ENCODE measurements at regions not wholly inside any gene's neighbourhood (a gene's known extent, or its start where the extent isn't known, plus 50 kb on each side); places are given as distances from the start of the nearest gene placed in this dataset.

DNA sequence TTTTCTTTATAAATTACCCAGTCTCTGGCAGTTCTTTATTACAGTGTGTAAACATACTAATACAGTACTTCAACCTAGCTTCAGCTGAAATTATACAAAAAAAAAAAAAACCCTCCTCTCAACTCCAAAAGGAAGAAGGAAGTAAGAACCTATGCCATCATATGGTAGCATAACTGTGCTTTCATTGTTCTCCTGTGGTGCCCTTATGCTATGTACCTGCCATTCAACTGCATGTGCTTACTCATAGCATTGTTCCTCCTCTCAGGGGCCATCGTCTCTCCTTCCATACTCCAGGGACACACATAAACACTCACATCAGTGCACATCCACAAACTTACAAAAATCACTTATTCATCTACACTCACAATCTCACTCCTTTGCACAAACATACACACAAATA is 470.1 kb upstream of the HS3ST1 start:
- H3K27me3 ChIP-seq (ENCODE audit: control insufficient read depth in 5 of 5, insufficient read depth in 4 of 5, low read length in 5 of 5) = no peaks in the 10 kb centered on the region
- no peaks in the 10 kb centered on the region for H3K4me1 ChIP-seq (ENCODE audit: control insufficient read depth in 5 of 5, insufficient read depth in 5 of 5, low read length in 5 of 5)
- no peak overlapping the region for H3K4me3 ChIP-seq (ENCODE audit: low read depth in 1 of 5, low read length in 5 of 5)
- H3K27ac ChIP-seq (ENCODE audit: low read depth, low read length) = no peak overlapping the region
- H3K36me3 ChIP-seq (ENCODE audit: control insufficient read depth in 5 of 5, insufficient read depth in 5 of 5, low read length in 5 of 5) = no peaks in the 10 kb centered on the region
- peaks cover 0 to 4% (median 0%) of the 10 kb centered on the region in 5 donors for H3K9me3 ChIP-seq (ENCODE audit: control insufficient read depth in 5 of 5, low read length in 5 of 5)
- no peak overlapping the region for H3K9ac ChIP-seq (ENCODE audit: low read length in 5 of 5)

GRCh38 chr4:11895766-11896165 is 467.1 kb upstream of the HS3ST1 start:
- Histone ChIP-seq H3K9ac (ENCODE audit: low read length in 5 of 5) (no peak overlapping the region), H3K27me3 (ENCODE audit: control insufficient read depth in 5 of 5, insufficient read depth in 4 of 5, low read length in 5 of 5) (no peaks in the 10 kb centered on the region), H3K27ac (ENCODE audit: low read depth, low read length) (no peak overlapping the region), H3K36me3 (ENCODE audit: control insufficient read depth in 5 of 5, insufficient read depth in 5 of 5, low read length in 5 of 5) (no peaks in the 10 kb centered on the region), H3K9me3 (ENCODE audit: control insufficient read depth in 5 of 5, low read length in 5 of 5) (peaks cover 0 to 4% (median 0%) of the 10 kb centered on the region in 5 donors), H3K4me1 (ENCODE audit: control insufficient read depth in 5 of 5, insufficient read depth in 5 of 5, low read length in 5 of 5) (no peaks in the 10 kb centered on the region), H3K4me3 (ENCODE audit: low read depth in 1 of 5, low read length in 5 of 5) (no peak overlapping the region)

- H3K36me3 ChIP-seq (ENCODE audit: control insufficient read depth in 5 of 5, insufficient read depth in 5 of 5, low read length in 5 of 5) = no peaks in the 10 kb centered on the region
- no peak overlapping the region for H3K4me3 ChIP-seq (ENCODE audit: low read depth in 1 of 5, low read length in 5 of 5)
- no peak overlapping the region for H3K9ac ChIP-seq (ENCODE audit: low read length in 5 of 5)
- H3K27me3 ChIP-seq (ENCODE audit: control insufficient read depth in 5 of 5, insufficient read depth in 4 of 5, low read length in 5 of 5) = no peaks in the 10 kb centered on the region
- H3K4me1 ChIP-seq (ENCODE audit: control insufficient read depth in 5 of 5, insufficient read depth in 5 of 5, low read length in 5 of 5) = no peaks in the 10 kb centered on the region
- H3K27ac ChIP-seq (ENCODE audit: low read depth, low read length) = no peak overlapping the region
- peaks cover 0 to 4% (median 0%) of the 10 kb centered on the region in 5 donors for H3K9me3 ChIP-seq (ENCODE audit: control insufficient read depth in 5 of 5, low read length in 5 of 5)
These were observed 466.3 kb upstream of the HS3ST1 start for GRCh38 chr4:11894977-11895376.

DNA sequence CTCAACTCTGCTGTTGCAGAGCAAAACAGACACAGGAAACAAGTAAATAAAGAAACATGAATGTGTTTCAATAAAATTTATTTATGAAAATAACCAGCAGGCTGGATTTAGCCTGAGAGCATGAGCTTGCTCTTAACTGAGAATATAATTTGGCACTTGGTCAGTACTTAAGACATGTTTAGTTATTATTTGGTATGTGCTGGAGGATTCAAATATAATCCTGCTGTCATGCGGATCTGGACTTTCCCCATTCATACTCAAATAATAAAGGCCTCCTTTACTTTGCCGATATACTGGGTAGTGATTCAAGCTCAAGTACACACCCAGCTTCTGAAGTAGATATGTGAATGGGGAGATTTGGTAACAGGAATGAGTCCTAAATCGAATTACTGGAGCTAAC is 465.5 kb upstream of the HS3ST1 start:
- Histone ChIP-seq H3K9ac (ENCODE audit: low read length in 5 of 5) (no peak overlapping the region), H3K9me3 (ENCODE audit: control insufficient read depth in 5 of 5, low read length in 5 of 5) (peaks cover 0 to 4% (median 0%) of the 10 kb centered on the region in 5 donors), H3K4me3 (ENCODE audit: low read depth in 1 of 5, low read length in 5 of 5) (no peak overlapping the region), H3K27me3 (ENCODE audit: control insufficient read depth in 5 of 5, insufficient read depth in 4 of 5, low read length in 5 of 5) (no peaks in the 10 kb centered on the region), H3K4me1 (ENCODE audit: control insufficient read depth in 5 of 5, insufficient read depth in 5 of 5, low read length in 5 of 5) (no peaks in the 10 kb centered on the region), H3K36me3 (ENCODE audit: control insufficient read depth in 5 of 5, insufficient read depth in 5 of 5, low read length in 5 of 5) (no peaks in the 10 kb centered on the region), H3K27ac (ENCODE audit: low read depth, low read length) (no peak overlapping the region)

GRCh38 chr4:11889099-11889498 is 460.4 kb upstream of the HS3ST1 start:
- Histone ChIP-seq H3K4me3 (ENCODE audit: low read depth in 1 of 5, low read length in 5 of 5) (no peak overlapping the region), H3K36me3 (ENCODE audit: control insufficient read depth in 5 of 5, insufficient read depth in 5 of 5, low read length in 5 of 5) (no peaks in the 10 kb centered on the region), H3K4me1 (ENCODE audit: control insufficient read depth in 5 of 5, insufficient read depth in 5 of 5, low read length in 5 of 5) (no peaks in the 10 kb centered on the region), H3K9me3 (ENCODE audit: control insufficient read depth in 5 of 5, low read length in 5 of 5) (no peaks in the 10 kb centered on the region), H3K27me3 (ENCODE audit: control insufficient read depth in 5 of 5, insufficient read depth in 4 of 5, low read length in 5 of 5) (no peaks in the 10 kb centered on the region), H3K9ac (ENCODE audit: low read length in 5 of 5) (no peak overlapping the region), H3K27ac (ENCODE audit: low read depth, low read length) (no peak overlapping the region)

DNA sequence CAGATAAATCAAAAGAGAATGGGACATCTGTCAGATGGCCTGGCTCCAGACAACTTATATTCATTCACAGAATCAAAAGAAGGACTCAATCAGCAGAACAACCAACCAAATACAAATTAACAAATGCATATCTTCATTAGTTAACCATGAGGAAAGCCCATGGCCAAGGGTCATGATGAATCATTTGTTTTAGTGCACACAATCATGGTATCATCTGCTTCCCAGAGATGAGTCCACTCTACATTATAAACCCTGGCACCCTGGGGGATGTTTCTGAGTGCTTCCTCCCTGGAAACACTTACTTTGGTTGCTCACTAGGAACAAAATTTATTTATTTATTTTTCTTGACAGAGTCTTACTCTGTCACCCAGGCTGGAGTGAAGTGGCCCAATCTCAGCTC is 453.3 kb upstream of the HS3ST1 start:
- H3K27ac ChIP-seq (ENCODE audit: low read depth, low read length) = no peak overlapping the region
- no peak overlapping the region for H3K4me3 ChIP-seq (ENCODE audit: low read depth in 1 of 5, low read length in 5 of 5)
- H3K27me3 ChIP-seq (ENCODE audit: control insufficient read depth in 5 of 5, insufficient read depth in 4 of 5, low read length in 5 of 5) = no peaks in the 10 kb centered on the region
- no peaks in the 10 kb centered on the region for H3K4me1 ChIP-seq (ENCODE audit: control insufficient read depth in 5 of 5, insufficient read depth in 5 of 5, low read length in 5 of 5)
- H3K9me3 ChIP-seq (ENCODE audit: control insufficient read depth in 5 of 5, low read length in 5 of 5) = no peaks in the 10 kb centered on the region
- H3K9ac ChIP-seq (ENCODE audit: low read length in 5 of 5) = no peak overlapping the region
- H3K36me3 ChIP-seq (ENCODE audit: control insufficient read depth in 5 of 5, insufficient read depth in 5 of 5, low read length in 5 of 5) = no peaks in the 10 kb centered on the region

GRCh38 chr4:11881364-11881763 is 452.7 kb upstream of the HS3ST1 start:
- H3K36me3 ChIP-seq (ENCODE audit: control insufficient read depth in 5 of 5, insufficient read depth in 5 of 5, low read length in 5 of 5) = no peaks in the 10 kb centered on the region
- no peak overlapping the region for H3K4me3 ChIP-seq (ENCODE audit: low read depth in 1 of 5, low read length in 5 of 5)
- H3K9ac ChIP-seq (ENCODE audit: low read length in 5 of 5) = no peak overlapping the region
- H3K27ac ChIP-seq (ENCODE audit: low read depth, low read length) = no peak overlapping the region
- no peaks in the 10 kb centered on the region for H3K4me1 ChIP-seq (ENCODE audit: control insufficient read depth in 5 of 5, insufficient read depth in 5 of 5, low read length in 5 of 5)
- H3K9me3 ChIP-seq (ENCODE audit: control insufficient read depth in 5 of 5, low read length in 5 of 5) = peaks cover 0 to under 1% (median 0%) of the 10 kb centered on the region in 5 donors
- no peaks in the 10 kb centered on the region for H3K27me3 ChIP-seq (ENCODE audit: control insufficient read depth in 5 of 5, insufficient read depth in 4 of 5, low read length in 5 of 5)

GRCh38 chr4:11878241-11878640 is 449.5 kb upstream of the HS3ST1 start:
- H3K36me3 ChIP-seq (ENCODE audit: control insufficient read depth in 5 of 5, insufficient read depth in 5 of 5, low read length in 5 of 5) = no peaks in the 10 kb centered on the region
- no peak overlapping the region for H3K4me3 ChIP-seq (ENCODE audit: low read depth in 1 of 5, low read length in 5 of 5)
- H3K9me3 ChIP-seq (ENCODE audit: control insufficient read depth in 5 of 5, low read length in 5 of 5) = peaks cover 0 to 7% (median 0%) of the 10 kb centered on the region in 5 donors
- no peak overlapping the region for H3K9ac ChIP-seq (ENCODE audit: low read length in 5 of 5)
- no peaks in the 10 kb centered on the region for H3K4me1 ChIP-seq (ENCODE audit: control insufficient read depth in 5 of 5, insufficient read depth in 5 of 5, low read length in 5 of 5)
- H3K27ac ChIP-seq (ENCODE audit: low read depth, low read length) = no peak overlapping the region
- no peaks in the 10 kb centered on the region for H3K27me3 ChIP-seq (ENCODE audit: control insufficient read depth in 5 of 5, insufficient read depth in 4 of 5, low read length in 5 of 5)

DNA sequence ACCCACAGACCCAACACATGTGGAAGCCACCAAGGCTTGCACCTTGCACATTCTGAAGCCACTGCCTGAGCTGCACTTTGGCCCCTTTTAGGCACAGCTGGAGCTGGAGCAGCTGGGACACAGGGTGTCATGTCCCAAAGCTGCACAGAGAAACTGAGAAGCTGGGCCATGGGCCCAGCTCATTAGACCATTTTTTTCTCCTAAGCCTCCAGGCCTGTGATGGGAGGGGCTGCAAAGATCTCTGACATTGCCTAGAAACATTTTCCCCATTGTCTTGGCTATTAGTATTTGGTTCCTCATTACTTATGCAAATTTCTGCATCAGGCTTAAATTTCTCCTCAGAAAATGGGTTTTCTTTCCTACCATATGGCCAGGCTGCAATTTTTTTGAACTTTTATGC is 447.4 kb upstream of the HS3ST1 start:
- no peak overlapping the region for H3K4me3 ChIP-seq (ENCODE audit: low read depth in 1 of 5, low read length in 5 of 5)
- no peak overlapping the region for H3K27ac ChIP-seq (ENCODE audit: low read depth, low read length)
- no peak overlapping the region for H3K9ac ChIP-seq (ENCODE audit: low read length in 5 of 5)
- no peaks in the 10 kb centered on the region for H3K4me1 ChIP-seq (ENCODE audit: control insufficient read depth in 5 of 5, insufficient read depth in 5 of 5, low read length in 5 of 5)
- peaks cover 0 to 7% (median 0%) of the 10 kb centered on the region in 5 donors for H3K9me3 ChIP-seq (ENCODE audit: control insufficient read depth in 5 of 5, low read length in 5 of 5)
- H3K27me3 ChIP-seq (ENCODE audit: control insufficient read depth in 5 of 5, insufficient read depth in 4 of 5, low read length in 5 of 5) = no peaks in the 10 kb centered on the region
- H3K36me3 ChIP-seq (ENCODE audit: control insufficient read depth in 5 of 5, insufficient read depth in 5 of 5, low read length in 5 of 5) = no peaks in the 10 kb centered on the region

- Histone ChIP-seq H3K4me1 (ENCODE audit: control insufficient read depth in 5 of 5, insufficient read depth in 5 of 5, low read length in 5 of 5) (no peaks in the 10 kb centered on the region), H3K27me3 (ENCODE audit: control insufficient read depth in 5 of 5, insufficient read depth in 4 of 5, low read length in 5 of 5) (no peaks in the 10 kb centered on the region), H3K4me3 (ENCODE audit: low read depth in 1 of 5, low read length in 5 of 5) (no peak overlapping the region)
These were observed 440.6 kb upstream of the HS3ST1 start for GRCh38 chr4:11869191-11869870.

More at GRCh38 chr4:11869191-11869870, 440.6 kb upstream of the HS3ST1 start:
- no peak overlapping the region for H3K9ac ChIP-seq (ENCODE audit: low read length in 5 of 5)
- H3K27ac ChIP-seq (ENCODE audit: low read depth, low read length) = no peak overlapping the region
- no peaks in the 10 kb centered on the region for H3K9me3 ChIP-seq (ENCODE audit: control insufficient read depth in 5 of 5, low read length in 5 of 5)
- no peaks in the 10 kb centered on the region for H3K36me3 ChIP-seq (ENCODE audit: control insufficient read depth in 5 of 5, insufficient read depth in 5 of 5, low read length in 5 of 5)

Measured in subcutaneous abdominal adipose tissue (tissue), 5 donors.